HG03280 (cell line): ENCODE measurements at regions not wholly inside any gene's neighbourhood (a gene's known extent, or its start where the extent isn't known, plus 50 kb on each side); places are given as distances from the start of the nearest gene placed in this dataset.

Source experiments
- ATAC-seq: cut with Tn5 transposase; IDR thresholded peaks from one replicate; pipeline ENCODE4 v1.9.1; 2021; ENCODE audit warnings: mild to moderate bottlenecking, moderate library complexity; ENCODE audit not compliant: unreplicated experiment

GRCh38 chr19:29263305-29264135 lies 50.6 kb upstream of the UQCRFS1 start:
- ATAC-seq = no peak

- ATAC-seq = no peak
These were observed 51.9 kb upstream of the UQCRFS1 start for GRCh38 chr19:29264897-29265296.

GRCh38 chr19:29265436-29265835 lies 52.5 kb upstream of the UQCRFS1 start:
- no peak for ATAC-seq

GRCh38 chr19:29266001-29266400 lies 53.0 kb upstream of the UQCRFS1 start:
- no peak for ATAC-seq

- ATAC-seq = no peak
These were observed 53.7 kb upstream of the UQCRFS1 start for GRCh38 chr19:29266603-29267002.

- no peak for ATAC-seq
These were observed 54.8 kb upstream of the UQCRFS1 start for GRCh38 chr19:29267701-29268100.

GRCh38 chr19:29268103-29268502 lies 55.2 kb upstream of the UQCRFS1 start:
- no peak for ATAC-seq

GRCh38 chr19:29268721-29269393 lies 55.9 kb upstream of the UQCRFS1 start:
- no peak for ATAC-seq

- ATAC-seq = no peak
These were observed 56.7 kb upstream of the UQCRFS1 start for GRCh38 chr19:29269641-29270040.

GRCh38 chr19:29271341-29271740 lies 58.4 kb upstream of the UQCRFS1 start:
- no peak for ATAC-seq

GRCh38 chr19:29271911-29272310 lies 59.0 kb upstream of the UQCRFS1 start:
- ATAC-seq = no peak

- ATAC-seq = no peak
These were observed 60.2 kb upstream of the UQCRFS1 start for GRCh38 chr19:29273000-29273640.

- ATAC-seq = no peak
These were observed 62.3 kb upstream of the UQCRFS1 start for GRCh38 chr19:29275266-29275665.

- peak; percentile 98 for ATAC-seq
These were observed 64.2 kb upstream of the UQCRFS1 start for GRCh38 chr19:29277102-29277501.

- ATAC-seq = no peak
These were observed 65.8 kb upstream of the UQCRFS1 start for GRCh38 chr19:29278716-29279115.

GRCh38 chr19:29283366-29283765 lies 70.4 kb upstream of the UQCRFS1 start:
- no peak for ATAC-seq

- ATAC-seq = no peak
These were observed 72.3 kb upstream of the UQCRFS1 start for GRCh38 chr19:29285187-29285687.

GRCh38 chr19:29285878-29286277 lies 72.9 kb upstream of the UQCRFS1 start:
- ATAC-seq = no peak

- ATAC-seq = no peak
These were observed 74.1 kb upstream of the UQCRFS1 start for GRCh38 chr19:29287061-29287460.

- no peak for ATAC-seq
These were observed 75.3 kb upstream of the UQCRFS1 start for GRCh38 chr19:29288256-29288655.

GRCh38 chr19:29289020-29289419 lies 76.1 kb upstream of the UQCRFS1 start:
- ATAC-seq = no peak

GRCh38 chr19:29290853-29291252 lies 77.9 kb upstream of the UQCRFS1 start:
- no peak for ATAC-seq
